ENCODE measurements at regions not wholly inside any gene's neighbourhood (a gene's known extent, or its start where the extent isn't known, plus 50 kb on each side); places are given as distances from the start of the nearest gene placed in this dataset.

DNA sequence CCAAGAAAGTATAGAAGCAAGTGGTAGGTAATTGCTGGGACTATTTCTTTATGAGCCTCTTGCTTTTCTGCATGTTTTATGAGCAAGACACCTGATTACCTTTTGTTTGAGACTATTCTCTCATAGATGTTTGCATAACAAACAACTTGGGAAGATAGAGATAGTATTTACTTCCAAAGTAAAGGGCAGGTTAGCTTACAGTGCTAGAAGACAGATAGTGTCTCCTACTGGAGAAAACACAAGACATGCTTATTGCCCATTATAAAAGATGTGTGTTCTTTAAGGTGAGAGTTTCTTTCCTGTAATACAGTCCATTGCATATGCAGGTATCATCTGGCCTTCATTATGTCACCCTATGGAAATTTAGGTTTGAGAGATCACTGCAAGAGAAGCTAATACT lies 174.2 kb upstream of the FUT9 start:
- Mint-ChIP-seq H3K9me3 (no peaks in the 10 kb centered on the region; a peak in 1 of 5 replicates), H3K36me3 (ENCODE audit: insufficient read depth in 1 of 3, low read depth in 3 of 3) (no peaks in the 10 kb centered on the region), H3K27me3 (ENCODE audit: low read depth) (no peaks in the 10 kb centered on the region), H3K4me1 (peaks cover 5 to 9% of the 10 kb centered on the region in 2 experiments), H3K4me3 (no peak overlapping the region), H3K27ac (no peak overlapping the region)
- Histone ChIP-seq H2BK5ac (ENCODE audit: insufficient read length, low read length) (no peak overlapping the region), H3T11ph (ENCODE audit: low read length) (no peak overlapping the region), H2BK120ac (ENCODE audit: low read depth, low read length, poor library complexity, severe bottlenecking) (no peak overlapping the region), H3K79me2 (ENCODE audit: insufficient read depth, low read length) (no peaks in the 10 kb centered on the region), H4K8ac (replicated peaks; ENCODE audit: insufficient read length, low read depth, low read length) (no peak overlapping the region), H3K18ac (ENCODE audit: insufficient read length, low read depth, low read length) (no peak overlapping the region), H3K56ac (ENCODE audit: insufficient read length, low read depth, low read length) (no peak overlapping the region), H3K14ac (ENCODE audit: insufficient read depth, low read length) (no peak overlapping the region), H4K91ac (ENCODE audit: insufficient read length, low read depth, low read length) (no peak overlapping the region), H3K4ac (ENCODE audit: low read depth, low read length) (no peak overlapping the region), H3K9ac (ENCODE audit: extremely low read depth, insufficient read length, low read length) (no peak overlapping the region), H2BK12ac (ENCODE audit: insufficient read length, low read depth, low read length) (no peak overlapping the region), H3K27ac (ENCODE audit: insufficient read length, low read depth, low read length) (no peak overlapping the region), H3K23ac (ENCODE audit: insufficient read length, low read depth, low read length) (no peak overlapping the region), H2BK15ac (ENCODE audit: low read depth, low read length) (no peak overlapping the region), H3K79me1 (ENCODE audit: insufficient read depth, low read depth, low read length, poor library complexity, severe bottlenecking) (no peaks in the 10 kb centered on the region), H4K5ac (ENCODE audit: insufficient read length, low read depth, low read length) (no peak overlapping the region), H3K9me3 (ENCODE audit: control insufficient read depth, low read depth, low read length) (no peaks in the 10 kb centered on the region), H3K23me2 (ENCODE audit: insufficient read length, low read depth, low read length, poor library complexity, severe bottlenecking) (no peaks in the 10 kb centered on the region), H2AK5ac (ENCODE audit: insufficient read length, low read length) (no peak overlapping the region), H4K20me1 (ENCODE audit: control insufficient read depth, insufficient read depth, insufficient read length) (no peaks in the 10 kb centered on the region), H3K4me1 (ENCODE audit: insufficient read depth, low read length) (no peaks in the 10 kb centered on the region), H2BK20ac (ENCODE audit: low read depth, low read length, poor library complexity, severe bottlenecking) (no peak overlapping the region), H3K27me3 (ENCODE audit: insufficient read depth, low read length) (no peaks in the 10 kb centered on the region), H3K4me2 (ENCODE audit: insufficient read depth, insufficient read length, low read length) (no peak overlapping the region), H2AFZ (ENCODE audit: low read length) (no peak overlapping the region)
- DNase-seq = no peak
- TF ChIP-seq, protein P1, sequence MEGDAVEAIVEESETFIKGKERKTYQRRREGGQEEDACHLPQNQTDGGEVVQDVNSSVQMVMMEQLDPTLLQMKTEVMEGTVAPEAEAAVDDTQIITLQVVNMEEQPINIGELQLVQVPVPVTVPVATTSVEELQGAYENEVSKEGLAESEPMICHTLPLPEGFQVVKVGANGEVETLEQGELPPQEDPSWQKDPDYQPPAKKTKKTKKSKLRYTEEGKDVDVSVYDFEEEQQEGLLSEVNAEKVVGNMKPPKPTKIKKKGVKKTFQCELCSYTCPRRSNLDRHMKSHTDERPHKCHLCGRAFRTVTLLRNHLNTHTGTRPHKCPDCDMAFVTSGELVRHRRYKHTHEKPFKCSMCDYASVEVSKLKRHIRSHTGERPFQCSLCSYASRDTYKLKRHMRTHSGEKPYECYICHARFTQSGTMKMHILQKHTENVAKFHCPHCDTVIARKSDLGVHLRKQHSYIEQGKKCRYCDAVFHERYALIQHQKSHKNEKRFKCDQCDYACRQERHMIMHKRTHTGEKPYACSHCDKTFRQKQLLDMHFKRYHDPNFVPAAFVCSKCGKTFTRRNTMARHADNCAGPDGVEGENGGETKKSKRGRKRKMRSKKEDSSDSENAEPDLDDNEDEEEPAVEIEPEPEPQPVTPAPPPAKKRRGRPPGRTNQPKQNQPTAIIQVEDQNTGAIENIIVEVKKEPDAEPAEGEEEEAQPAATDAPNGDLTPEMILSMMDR (conservative IDR thresholded peaks at IDR 0.05) = no peak; the same call in 1 of the 3 replicates
